ENCODE measurements at regions not wholly inside any gene's neighbourhood (a gene's known extent, or its start where the extent isn't known, plus 50 kb on each side); places are given as distances from the start of the nearest gene placed in this dataset.
"Not testable (repeated sequence)": the region's sequence is repeated elsewhere in the genome, so short reads cannot be mapped to it uniquely, and the experiment has no call there.

GRCh38 chr6:977226-977625, 284.3 kb upstream of the EXOC2 start:
- TF ChIP-seq CTCF, POLR2A (IDR thresholded peaks at IDR 0.05): not testable (repeated sequence)

Data from esophagus squamous epithelium (tissue), 4 donors.